ENCODE measurements at regions not wholly inside any gene's neighbourhood (a gene's known extent, or its start where the extent isn't known, plus 50 kb on each side); places are given as distances from the start of the nearest gene placed in this dataset.

DNA sequence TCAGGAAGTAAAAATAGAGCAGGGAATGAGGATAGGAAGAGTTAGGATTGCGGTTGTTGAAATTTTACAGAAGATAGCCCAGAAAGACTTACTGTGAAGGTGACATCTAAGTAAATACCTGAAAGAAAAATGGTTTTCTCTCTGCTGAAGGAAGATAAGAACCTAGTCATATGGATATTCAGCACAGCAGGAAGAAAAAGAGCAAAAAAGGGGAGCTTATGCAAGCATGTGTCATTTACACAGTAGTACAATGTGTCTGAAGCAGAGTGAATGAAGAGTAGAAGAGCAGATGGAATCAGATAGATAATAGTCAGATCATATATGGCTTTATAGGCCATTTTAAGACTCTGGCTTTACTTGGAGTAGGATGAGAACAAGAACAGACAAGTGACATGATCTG is 126.9 kb upstream of the TENT5D start:
- TF ChIP-seq YEATS4 (CRISPR knock-in tag; IDR thresholded peaks at IDR 0.05; ENCODE audit: borderline replicate concordance) (no peak), KLF16 (CRISPR knock-in tag; IDR thresholded peaks at IDR 0.05) (no peak), TOPORS (CRISPR knock-in tag; IDR thresholded peaks at IDR 0.05) (no peak), HNRNPLL (IDR thresholded peaks at IDR 0.05; ENCODE audit: low read depth, low read length, poor library complexity, severe bottlenecking) (no peak)
- H3K79me2 ChIP-seq (ENCODE audit: insufficient read depth, low read length), result no peaks in the 10 kb centered on the region
- in situ Hi-C loops (cut with HindIII; ENCODE audit: extremely low pct_ligation_motif_present, low pct_unique_long_range_greater_than_20kb), result no loop called here
- H3K4me3 ChIP-seq (replicated peaks in 1 of 3; ENCODE audit: insufficient read depth in 1 of 3, low read depth in 2 of 3, low read length in 3 of 3), result no peak overlapping the region
- no peak overlapping the region for H3K27ac ChIP-seq (ENCODE audit: extremely low read length, insufficient read depth, low read length)
- H2AFZ ChIP-seq (ENCODE audit: low read length), result no peak overlapping the region
- no peaks in the 10 kb centered on the region for H3K27me3 ChIP-seq (ENCODE audit: control insufficient read depth in 1 of 2, insufficient read depth in 2 of 2, low read length in 2 of 2)
- no peaks in the 10 kb centered on the region for H3K9me3 ChIP-seq (ENCODE audit: low read length)
- DNase-seq (ENCODE audit: low spot score) (no peak), FAIRE-seq (no peak), ATAC-seq (no peak)
- 10% methylated on average over 1 of the region's 1 CpG for WGBS (ENCODE audit: low lambda C conversion rate)
- no TSS peak for BruUV-seq (replicated peaks)
- H3K36me3 ChIP-seq (replicated peaks in 1 of 2; ENCODE audit: control insufficient read depth in 1 of 2, insufficient read depth in 2 of 2, low read length in 2 of 2), result no peaks in the 10 kb centered on the region
- no peaks in the 10 kb centered on the region for H4K20me1 ChIP-seq (ENCODE audit: insufficient read depth, low read length)
- ChIA-PET CTCF (ENCODE audit: low intra/inter-chr PET ratio, low total read pairs) (no interaction called here), POLR2A (no interaction called here)
- H3K4me1 ChIP-seq (ENCODE audit: insufficient read depth, low read length), result peaks cover 7% of the 10 kb centered on the region; the same call in 1 of the 2 replicates
- intact Hi-C loops (cut with micrococcal nuclease; ENCODE audit: unreplicated experiment), result no loop called here
- no peak overlapping the region for H3K9ac ChIP-seq (ENCODE audit: insufficient read depth, low read depth, low read length)
- no peak overlapping the region for H3K4me2 ChIP-seq (ENCODE audit: low read depth, low read length)

DNA sequence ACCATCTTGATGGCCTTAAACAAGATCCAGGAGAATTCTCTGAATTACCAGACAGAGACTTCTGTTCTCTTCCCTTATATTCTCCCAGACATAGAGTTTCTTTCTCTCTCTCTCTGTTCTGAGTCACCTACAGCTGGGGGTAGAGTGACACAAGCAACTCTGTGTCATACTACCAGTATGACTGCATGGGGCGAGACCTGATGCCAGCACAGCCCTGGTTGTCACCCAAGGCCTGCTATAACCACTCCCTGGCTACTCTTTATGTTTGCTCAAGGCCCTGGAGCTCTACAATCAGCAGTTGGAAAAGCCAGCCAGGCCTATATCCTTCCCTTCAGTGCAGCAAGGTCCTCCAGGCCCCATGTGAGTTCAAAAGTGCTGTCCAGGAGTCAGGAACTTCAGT is 114.2 kb upstream of the TENT5D start:
- DNase-seq (ENCODE audit: low spot score) (no peak), FAIRE-seq (no peak), ATAC-seq (no peak)
- Histone ChIP-seq H3K36me3 (replicated peaks in 1 of 2; ENCODE audit: control insufficient read depth in 1 of 2, insufficient read depth in 2 of 2, low read length in 2 of 2) (no peaks in the 10 kb centered on the region), H2AFZ (ENCODE audit: low read length) (no peak overlapping the region), H3K9me3 (ENCODE audit: low read length) (no peaks in the 10 kb centered on the region), H3K4me1 (ENCODE audit: insufficient read depth, low read length) (no peaks in the 10 kb centered on the region), H3K4me2 (ENCODE audit: low read depth, low read length) (no peak overlapping the region), H4K20me1 (ENCODE audit: insufficient read depth, low read length) (no peaks in the 10 kb centered on the region), H3K27me3 (ENCODE audit: control insufficient read depth in 1 of 2, insufficient read depth in 2 of 2, low read length in 2 of 2) (no peaks in the 10 kb centered on the region; a peak in 1 of 5 replicates), H3K9ac (ENCODE audit: insufficient read depth, low read depth, low read length) (no peak overlapping the region), H3K4me3 (replicated peaks in 1 of 3; ENCODE audit: insufficient read depth in 1 of 3, low read depth in 2 of 3, low read length in 3 of 3) (no peak overlapping the region), H3K27ac (ENCODE audit: extremely low read length, insufficient read depth, low read length) (no peak overlapping the region), H3K79me2 (ENCODE audit: insufficient read depth, low read length) (no peaks in the 10 kb centered on the region)
- no TSS peak for BruUV-seq (replicated peaks)
- intact Hi-C loops (cut with micrococcal nuclease; ENCODE audit: unreplicated experiment), result no loop called here
- ChIA-PET POLR2A (no interaction called here), CTCF (ENCODE audit: low intra/inter-chr PET ratio, low total read pairs) (no interaction called here)
- TF ChIP-seq, protein P1, sequence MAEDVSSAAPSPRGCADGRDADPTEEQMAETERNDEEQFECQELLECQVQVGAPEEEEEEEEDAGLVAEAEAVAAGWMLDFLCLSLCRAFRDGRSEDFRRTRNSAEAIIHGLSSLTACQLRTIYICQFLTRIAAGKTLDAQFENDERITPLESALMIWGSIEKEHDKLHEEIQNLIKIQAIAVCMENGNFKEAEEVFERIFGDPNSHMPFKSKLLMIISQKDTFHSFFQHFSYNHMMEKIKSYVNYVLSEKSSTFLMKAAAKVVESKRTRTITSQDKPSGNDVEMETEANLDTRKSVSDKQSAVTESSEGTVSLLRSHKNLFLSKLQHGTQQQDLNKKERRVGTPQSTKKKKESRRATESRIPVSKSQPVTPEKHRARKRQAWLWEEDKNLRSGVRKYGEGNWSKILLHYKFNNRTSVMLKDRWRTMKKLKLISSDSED (CRISPR knock-in tag; IDR thresholded peaks at IDR 0.05), result no peak
- TF ChIP-seq ZNF672 (CRISPR knock-in tag; IDR thresholded peaks at IDR 0.05), result no peak
- no peak for TF ChIP-seq ELF3 (CRISPR knock-in tag; IDR thresholded peaks at IDR 0.05)
- TF ChIP-seq, protein P2, sequence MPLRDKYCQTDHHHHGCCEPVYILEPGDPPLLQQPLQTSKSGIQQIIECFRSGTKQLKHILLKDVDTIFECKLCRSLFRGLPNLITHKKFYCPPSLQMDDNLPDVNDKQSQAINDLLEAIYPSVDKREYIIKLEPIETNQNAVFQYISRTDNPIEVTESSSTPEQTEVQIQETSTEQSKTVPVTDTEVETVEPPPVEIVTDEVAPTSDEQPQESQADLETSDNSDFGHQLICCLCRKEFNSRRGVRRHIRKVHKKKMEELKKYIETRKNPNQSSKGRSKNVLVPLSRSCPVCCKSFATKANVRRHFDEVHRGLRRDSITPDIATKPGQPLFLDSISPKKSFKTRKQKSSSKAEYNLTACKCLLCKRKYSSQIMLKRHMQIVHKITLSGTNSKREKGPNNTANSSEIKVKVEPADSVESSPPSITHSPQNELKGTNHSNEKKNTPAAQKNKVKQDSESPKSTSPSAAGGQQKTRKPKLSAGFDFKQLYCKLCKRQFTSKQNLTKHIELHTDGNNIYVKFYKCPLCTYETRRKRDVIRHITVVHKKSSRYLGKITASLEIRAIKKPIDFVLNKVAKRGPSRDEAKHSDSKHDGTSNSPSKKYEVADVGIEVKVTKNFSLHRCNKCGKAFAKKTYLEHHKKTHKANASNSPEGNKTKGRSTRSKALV (CRISPR knock-in tag; IDR thresholded peaks at IDR 0.05), result no peak
- no peak for TF ChIP-seq RFX5 (IDR thresholded peaks at IDR 0.05; ENCODE audit: low read depth, low read length)
- no peak for TF ChIP-seq HNRNPUL1 (IDR thresholded peaks at IDR 0.05; ENCODE audit: low read depth, low read length)
- TF ChIP-seq ZNF670 (CRISPR knock-in tag; IDR thresholded peaks at IDR 0.05; ENCODE audit: borderline replicate concordance), result no peak
- in situ Hi-C loops (cut with HindIII; ENCODE audit: extremely low pct_ligation_motif_present, low pct_unique_long_range_greater_than_20kb), result no loop called here
- no CpG with 5 or more reads among the region's 1 CpG for WGBS (ENCODE audit: low lambda C conversion rate)
